ENCODE measurements at regions not wholly inside any gene's neighbourhood (a gene's known extent, or its start where the extent isn't known, plus 50 kb on each side); places are given as distances from the start of the nearest gene placed in this dataset.

- TF ChIP-seq CTCF (IDR thresholded peaks at IDR 0.05) (no peak), POLR2A (IDR thresholded peaks at IDR 0.05) (no peak)
These were observed 222.8 kb downstream of the FAM170A start for GRCh38 chr5:119852140-119852539.

All from uterus (tissue), 2 donors.